ENCODE measurements at regions not wholly inside any gene's neighbourhood (a gene's known extent, or its start where the extent isn't known, plus 50 kb on each side); places are given as distances from the start of the nearest gene placed in this dataset.

- no peak for TF ChIP-seq CTCF (IDR thresholded peaks at IDR 0.05)
- no peak for TF ChIP-seq EZH2 (IDR thresholded peaks at IDR 0.05; ENCODE audit: borderline replicate concordance, insufficient read depth, low read depth, low read length, poor library complexity, severe bottlenecking)
These were observed 333.6 kb downstream of the CSNK1G3 start for GRCh38 chr5:123845356-123846100.
